Right forelimb (tissue), 1 donor: ENCODE measurements at regions not wholly inside any gene's neighbourhood (a gene's known extent, or its start where the extent isn't known, plus 50 kb on each side); places are given as distances from the start of the nearest gene placed in this dataset.
"Not testable (repeated sequence)": the region's sequence is repeated elsewhere in the genome, so short reads cannot be mapped to it uniquely, and the experiment has no call there.

Source experiments
- DNase-seq: peaks from one replicate; pipeline ENCODE4 v3.0.0-alpha.2; 2018

DNA sequence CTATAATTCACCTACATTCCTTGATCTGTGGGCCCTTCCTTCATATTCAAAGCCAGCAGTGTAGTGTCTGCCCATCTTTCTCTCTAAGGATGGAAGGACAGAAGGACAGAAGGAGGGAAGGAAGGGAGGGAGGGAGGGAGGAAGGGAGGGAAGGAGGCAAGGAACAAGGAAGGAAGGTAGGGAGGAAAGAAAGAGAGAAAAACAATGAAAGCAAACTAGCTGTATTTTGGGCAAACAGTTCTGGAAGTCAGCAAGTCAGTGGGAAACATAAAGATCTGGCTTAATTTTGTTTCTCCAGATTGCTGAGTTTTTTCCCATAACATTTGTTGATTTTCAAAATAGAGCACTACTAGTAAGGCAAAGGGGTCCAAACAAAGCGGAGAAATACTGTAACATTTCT lies 555.2 kb upstream of the EPHA5 start:
- no peak for DNase-seq

DNA sequence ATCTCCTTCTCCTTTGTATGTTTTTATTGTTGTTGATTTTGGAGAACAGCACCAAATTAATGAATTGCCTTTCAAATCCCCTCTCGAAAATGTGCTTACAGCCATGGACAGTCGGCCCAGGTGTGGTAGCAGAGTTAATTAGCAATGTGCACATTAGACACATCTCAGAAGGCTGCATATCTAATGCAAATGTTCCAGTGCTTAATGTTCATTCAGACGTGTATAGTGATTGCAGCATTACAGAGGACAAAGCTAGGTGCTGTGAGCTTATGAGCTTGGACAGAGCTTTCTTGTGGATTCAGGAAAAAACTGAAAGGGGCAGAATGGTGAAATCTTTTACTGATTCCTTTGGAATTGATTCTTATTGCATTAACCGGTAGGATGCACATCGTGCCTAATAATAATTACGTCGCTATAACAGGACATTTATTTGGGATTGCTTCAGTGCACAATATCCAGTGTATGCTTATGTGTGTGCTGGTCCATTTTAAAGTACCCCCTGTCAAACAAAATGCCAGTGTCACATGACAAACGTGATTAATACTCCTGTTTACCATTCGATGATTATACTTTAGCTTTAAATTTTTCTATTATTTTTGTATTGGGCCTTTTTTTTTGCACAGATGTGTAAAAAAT lies 552.9 kb upstream of the EPHA5 start:
- no peak for DNase-seq

DNA sequence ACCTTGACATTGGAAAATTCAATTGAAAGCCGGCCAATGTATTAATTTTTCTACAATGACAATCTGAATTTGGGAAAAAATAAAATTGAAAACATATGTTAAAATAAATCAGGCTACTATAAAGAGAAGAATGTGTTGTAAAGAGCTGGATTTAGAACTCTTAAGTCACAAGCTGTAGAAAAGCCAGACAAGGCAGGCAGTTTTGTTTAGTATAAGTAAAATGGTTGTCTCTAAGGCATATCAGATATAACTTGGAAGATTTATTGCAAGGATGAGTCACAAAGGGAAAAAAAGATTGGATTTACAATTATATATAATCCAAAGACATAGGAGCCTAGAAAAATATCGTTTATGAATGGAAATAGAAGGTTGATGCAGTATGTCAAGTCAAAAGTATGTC lies 549.1 kb upstream of the EPHA5 start:
- DNase-seq, result no peak

DNA sequence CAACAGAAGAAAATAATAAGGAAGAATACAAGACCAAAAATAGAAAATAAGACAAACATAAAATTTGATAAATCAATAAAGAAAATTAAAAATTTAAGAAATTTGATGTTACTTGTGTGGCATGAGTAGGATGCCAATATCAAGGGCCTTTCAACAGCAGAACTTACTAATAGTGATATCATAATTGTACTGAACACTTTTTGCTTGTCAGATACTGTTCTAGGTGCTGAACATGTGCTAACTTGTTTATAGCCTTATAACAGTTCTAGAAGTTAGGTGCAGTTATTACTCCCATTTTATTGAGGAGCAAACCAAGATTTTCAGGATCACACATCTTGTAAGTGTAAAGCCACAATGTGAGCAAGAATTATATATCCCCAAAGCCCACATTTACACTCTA lies 546.0 kb upstream of the EPHA5 start:
- DNase-seq, result no peak

DNA sequence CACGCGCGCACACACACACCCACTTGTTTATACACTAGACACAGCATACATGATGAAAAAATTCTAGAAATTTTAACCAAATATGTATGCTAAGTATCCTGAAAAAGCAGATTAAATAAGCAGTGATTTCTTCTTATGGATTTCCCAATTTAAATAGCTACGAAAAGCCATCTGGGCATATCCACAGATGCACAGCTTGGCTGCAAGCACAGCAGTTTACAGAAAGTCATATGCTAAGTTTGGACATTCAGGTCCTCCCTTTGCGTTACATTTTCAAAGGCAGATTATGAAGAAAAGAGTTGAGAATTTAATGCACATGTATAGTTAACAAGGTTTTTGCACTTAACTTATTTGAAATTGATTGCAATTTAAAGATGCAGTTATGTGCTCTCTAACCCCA lies 542.2 kb upstream of the EPHA5 start:
- DNase-seq, result no peak

DNA sequence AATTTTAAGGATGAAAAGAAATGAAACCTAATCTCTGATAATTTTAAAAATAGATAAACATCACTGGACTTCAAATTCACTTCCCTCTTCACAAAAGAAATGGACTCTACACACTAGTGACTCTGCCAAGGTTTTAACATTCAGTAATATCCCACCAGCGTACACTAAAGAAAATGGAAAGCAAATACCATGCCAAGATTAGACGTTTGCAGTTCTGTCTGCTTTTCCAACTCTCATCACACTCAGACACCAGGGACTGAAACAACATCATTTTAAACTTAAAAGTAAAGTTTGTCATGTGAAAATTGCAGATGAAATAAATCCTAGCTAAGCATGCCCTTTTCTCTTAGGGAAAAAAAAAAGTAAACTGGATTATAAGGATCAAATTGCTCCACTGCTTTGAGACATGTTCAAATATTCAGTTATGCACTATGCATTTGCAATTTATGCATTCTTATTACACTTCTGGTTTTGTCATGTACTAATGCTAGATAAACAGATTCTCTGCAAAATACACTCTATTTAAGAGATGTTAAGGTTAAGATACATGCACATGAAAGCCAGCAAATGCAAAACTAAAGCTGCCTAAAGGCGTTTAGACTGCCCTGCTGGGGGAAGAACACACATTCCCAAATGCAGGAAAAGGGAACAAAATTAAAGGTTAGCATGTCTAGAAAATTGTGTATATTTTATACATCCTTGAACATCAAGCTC lies 534.4 kb upstream of the EPHA5 start:
- no peak for DNase-seq

DNA sequence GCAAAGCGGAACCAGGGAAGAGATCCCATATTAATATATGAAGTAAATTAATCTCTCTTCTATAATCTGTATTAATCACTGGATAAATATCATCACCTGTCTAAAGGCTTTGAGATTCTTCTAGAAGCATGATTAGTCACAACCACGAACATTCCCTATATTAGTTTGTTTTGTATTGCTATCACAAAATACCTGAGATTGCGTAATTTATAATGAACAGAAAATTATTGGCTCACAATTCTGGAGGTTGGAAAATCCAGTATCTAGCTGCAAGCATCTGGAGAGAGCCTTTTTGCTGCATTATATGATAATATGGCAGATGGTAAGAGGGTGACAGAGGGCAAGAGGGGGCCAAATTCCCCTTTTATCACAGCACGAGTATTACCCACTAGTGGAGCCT lies 532.6 kb upstream of the EPHA5 start:
- DNase-seq, result no peak

DNA sequence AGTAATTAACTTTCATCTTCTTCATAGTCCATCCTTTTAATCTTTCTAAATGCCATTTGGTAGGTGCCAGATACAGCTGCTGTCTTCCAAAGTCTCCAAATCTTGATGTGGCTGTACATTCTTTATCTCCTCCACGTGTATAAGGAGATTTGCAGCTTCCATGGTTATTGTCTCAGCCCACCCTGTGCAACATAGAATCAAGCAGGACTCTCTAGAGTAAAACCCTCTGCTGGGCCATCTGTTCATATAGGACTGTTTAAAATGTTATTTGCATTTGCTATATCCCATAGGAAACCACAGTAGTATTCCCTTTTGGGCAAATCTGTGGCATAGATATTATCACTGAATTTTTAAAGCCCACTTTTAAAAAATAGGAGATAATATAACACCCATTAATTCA lies 527.2 kb upstream of the EPHA5 start:
- no peak for DNase-seq

DNA sequence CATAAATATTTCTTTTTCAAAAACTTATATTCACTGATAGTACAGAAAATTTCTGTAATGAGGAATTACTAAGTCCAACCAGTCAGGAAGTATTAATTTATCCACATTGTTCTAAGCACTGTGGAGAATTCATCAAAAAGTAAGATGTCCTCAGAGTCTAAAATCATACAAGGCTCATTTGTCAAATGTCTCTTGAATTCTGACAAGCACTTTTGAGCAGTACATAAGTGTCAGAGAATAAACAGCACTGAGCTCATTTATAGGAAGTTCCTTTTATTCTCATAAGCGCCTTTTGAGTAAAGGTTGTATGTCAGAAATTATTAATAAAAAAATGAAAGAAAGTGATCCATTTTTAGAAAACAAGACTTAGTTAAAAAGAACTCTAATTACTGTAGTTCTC lies 523.2 kb upstream of the EPHA5 start:
- no peak for DNase-seq

DNA sequence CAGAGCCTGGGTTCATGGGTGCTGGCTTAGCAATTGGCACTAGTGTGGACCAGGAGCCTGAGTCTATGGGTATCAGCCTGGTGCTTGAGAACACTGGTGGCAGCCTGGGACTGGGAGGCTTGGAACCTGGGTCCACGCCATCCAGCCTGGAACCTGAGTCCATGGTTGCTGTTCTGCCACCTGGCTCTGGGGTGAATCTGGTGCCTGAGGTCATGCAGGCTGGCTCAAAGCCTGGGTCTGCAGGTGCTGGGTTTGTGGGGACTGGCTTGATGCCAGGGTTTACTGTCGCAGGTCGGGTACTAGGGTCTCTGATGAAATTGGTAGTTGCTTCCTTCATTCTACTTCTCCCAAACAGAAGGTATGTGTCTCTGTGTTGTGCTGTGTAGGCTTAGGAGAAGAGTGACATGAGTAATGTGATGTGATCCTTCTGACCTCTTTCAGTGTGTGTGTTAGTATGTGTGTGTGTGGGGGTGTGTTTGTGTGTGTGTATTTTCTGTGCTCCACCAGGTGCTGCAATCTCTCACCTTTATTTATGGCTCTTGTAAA lies 517.0 kb upstream of the EPHA5 start:
- no peak for DNase-seq

DNA sequence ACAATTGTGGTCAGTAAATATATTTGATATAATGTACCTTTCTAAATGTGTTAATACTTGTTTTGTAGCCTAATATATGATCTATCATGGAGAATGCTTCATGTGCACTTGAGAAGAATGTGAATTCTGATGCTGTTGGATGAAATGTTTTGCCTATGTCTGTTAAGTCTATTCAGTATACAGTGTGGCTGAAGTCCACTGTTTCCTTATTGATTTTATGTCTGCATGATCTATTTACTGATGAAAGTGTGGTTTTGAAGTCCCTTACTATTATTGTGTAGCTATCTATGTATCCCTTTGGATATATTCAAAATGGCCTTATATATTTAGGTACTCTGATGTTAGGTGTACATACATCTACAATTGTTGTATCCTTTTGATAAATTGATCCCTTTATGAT lies 515.8 kb upstream of the EPHA5 start:
- DNase-seq, result no peak

DNA sequence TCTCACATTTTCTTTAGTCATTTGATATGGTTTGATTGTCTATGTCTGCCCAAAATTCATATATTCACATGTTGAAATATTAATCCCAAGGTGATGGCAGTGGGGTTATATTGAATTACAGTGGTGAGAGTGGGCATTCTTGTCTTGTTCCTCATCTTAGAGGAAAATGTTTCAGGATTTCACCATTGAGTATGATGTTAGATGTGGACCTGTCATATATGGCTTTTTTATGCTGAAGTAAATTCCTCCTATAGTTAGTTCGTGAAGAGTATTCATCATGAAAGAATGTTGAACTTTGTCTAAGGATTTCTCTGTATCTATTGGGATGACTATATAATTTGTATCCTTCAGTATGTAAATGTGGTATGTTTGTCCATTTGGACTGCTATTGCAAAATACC lies 512.3 kb upstream of the EPHA5 start:
- DNase-seq, result no peak

DNA sequence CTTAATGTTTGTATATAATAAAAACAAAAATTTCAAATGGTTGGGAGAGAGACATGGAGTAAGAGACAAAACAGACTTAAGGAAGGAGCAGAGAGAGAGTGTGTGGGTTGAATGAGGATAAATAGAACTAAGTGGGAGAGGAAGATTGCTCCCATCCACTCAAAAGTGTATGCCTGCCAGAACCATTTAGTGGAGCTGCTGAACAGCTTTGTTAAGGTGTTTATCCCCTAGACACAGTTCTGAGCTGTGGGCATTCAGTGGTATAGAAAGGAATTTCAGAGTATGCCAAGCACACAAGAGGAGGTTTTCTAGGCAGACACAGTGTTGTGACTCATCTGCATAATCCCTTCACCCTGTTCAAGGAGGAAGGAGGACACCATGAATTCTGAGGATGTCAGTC lies 508.6 kb upstream of the EPHA5 start:
- no peak for DNase-seq

DNA sequence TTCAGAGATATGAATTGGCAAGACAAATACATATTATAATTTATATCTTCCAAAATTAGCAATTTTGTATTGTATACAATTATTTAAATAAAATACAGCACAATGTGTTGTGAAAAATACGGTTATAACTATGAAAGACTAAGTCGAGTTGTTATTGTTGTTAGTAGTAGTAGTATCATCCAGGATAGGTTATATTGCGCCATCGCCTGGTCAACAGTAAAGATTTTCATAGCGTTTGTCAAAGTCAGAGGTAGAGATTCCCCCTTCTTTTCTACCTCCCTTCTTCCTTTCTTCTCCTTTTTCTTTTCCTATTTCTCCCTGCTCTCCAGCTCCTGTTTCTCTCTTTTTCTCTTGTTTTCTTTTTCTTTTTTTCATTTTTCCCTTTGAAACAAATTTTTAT lies 499.1 kb upstream of the EPHA5 start:
- DNase-seq, result no peak

DNA sequence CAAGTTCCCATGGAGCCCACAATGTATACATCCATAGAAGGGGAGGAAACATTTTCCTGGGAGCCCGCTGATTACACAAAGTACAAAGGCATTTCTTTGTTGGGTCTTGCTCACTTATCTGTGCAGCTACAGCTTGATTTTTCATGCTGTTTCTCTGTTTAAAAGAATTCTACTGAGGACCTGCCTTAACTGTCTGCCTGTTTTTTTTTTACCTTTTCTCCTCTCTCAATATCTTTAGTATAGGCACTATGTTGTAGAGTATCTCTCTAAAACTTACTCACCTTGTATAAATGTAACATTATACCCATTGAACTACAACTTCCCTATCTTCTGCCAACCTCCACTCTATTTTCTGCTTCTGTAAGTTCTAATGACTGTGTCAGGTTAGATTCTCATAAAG lies 494.6 kb upstream of the EPHA5 start:
- DNase-seq, result no peak

DNA sequence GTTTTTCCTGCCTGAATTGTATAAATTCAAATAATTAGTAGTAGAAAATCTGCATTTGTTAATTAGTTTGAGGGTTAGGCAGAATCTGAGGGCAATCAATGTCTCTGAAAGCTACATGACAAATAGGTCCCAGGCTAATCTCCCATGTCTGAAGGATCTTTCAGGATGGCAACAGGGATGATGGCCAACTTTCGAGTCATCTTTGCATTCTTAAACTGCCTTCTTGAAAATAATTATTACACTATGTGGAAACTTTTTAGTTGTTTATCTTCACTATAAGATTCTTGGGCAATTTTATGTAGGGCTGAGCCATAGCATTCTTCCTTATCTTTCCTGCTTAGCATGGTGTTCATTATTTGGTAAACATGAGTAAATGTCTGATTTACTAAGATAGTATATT lies 490.3 kb upstream of the EPHA5 start:
- DNase-seq, result no peak

DNA sequence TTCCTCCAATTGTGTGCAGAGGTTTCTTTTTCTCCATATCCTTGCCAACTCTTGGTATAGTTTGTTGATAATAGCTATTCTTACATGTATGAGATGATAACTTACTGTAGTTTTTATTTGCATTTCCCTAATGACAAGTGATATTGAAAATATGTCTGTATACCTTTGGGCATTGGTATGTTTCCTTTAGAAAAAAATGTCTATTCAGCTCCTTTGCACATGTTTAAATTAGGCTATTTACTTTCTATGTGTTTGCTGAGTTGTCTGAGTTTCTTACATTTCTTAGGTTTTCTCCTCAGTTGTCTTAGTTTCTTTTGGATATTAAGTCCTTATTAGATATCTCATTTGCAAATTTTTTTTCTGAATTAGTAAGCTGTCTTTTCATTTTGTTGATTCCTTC lies 487.3 kb upstream of the EPHA5 start:
- no peak for DNase-seq

DNA sequence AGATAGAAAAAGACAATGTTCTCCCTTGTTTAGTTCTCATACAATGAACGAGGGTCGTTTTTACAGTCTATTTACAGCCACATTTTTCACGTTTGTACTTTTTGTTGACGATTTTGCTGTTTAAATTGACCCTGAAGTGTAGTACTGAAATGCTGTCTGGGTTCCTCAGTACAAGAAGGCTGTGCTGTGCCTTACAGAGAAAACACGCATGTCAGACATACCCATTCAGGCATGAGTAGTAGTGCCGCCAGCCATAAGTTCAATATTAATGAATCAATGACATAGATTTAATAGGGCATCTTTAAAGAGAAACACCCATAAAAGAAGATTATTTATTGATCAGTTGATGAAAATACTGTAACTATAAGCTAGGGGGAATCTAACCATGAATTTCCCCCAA lies 459.8 kb upstream of the EPHA5 start:
- no peak for DNase-seq

DNA sequence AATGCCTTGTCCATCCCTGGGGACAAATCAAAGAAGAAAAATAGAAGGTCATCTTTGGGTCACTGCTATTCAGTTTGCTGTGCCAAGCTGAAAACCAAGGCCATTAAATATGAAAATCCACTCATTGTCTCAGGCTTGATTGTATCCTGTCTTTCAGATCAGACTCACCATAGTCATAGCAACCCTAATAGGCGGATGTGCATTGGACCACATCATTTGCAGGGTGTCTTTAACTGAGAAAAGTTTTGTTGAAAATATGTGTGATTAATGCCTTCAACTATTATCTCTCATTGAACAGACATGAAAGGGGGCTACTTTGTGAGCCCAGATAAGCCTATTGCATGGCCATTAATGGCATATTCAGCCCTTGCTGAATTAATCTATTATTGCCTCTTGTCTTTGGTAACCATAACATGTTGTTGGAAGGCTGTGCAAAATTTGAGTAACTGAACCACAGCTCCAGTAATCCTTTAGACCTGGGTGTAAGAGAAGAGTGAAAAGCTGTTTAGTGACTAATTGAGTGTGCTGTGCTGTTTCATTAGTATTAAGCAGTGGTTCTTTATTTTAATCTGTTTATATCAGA lies 453.6 kb upstream of the EPHA5 start:
- no peak for DNase-seq

DNA sequence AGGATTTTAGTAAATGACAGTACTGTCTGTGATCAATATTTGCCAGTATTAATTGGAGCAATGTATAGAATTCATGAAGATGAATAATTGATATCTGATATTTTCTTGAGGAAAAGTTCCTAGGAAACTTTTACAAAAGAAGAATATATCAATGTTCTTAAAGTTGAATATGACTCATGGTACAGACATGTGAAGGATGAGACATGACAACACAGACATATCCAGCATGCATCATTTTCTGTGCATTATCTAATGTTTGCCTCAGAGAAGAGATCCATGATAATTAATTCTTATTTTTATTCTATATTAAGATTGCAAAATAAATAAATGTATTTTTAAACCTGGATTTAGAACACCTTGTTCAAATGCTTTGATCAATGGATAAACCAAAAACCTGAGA lies 452.9 kb upstream of the EPHA5 start:
- no peak for DNase-seq

DNA sequence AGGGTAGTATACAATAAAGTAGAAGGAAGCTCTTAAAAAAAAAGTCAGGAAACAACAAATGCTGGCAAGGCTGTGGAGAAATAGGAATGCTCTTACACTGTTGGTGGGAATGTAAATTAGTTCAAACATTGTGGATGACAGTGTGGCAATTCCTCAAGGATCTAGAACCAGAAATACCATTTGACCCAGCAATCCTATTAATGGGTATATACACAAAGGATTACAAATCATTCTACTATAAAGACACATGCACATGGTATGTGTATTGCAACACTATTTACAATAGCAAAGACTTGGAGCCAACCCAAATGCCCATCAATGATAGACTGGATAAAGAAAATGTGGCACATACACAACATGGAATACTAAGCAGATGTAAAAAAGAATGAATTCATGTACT lies 444.9 kb upstream of the EPHA5 start:
- DNase-seq, result not testable (repeated sequence)

DNA sequence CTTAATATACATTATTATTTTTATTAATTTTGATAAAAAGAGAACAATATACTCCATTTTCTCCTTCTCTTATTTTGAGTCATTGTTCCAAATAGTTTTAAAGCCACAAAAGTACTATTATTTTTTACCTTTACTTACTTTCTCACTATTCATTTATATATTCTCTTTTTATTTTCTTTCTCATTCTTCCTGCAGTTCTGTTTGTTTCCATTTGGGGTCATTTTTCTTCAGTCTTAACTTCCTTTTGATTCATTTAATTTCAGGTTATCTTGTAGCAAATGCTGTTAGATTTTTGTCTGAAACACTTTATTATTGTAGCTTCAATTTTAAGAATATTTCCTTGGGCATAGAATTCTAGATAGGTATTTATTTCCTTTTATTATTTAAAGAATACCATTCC lies 438.6 kb upstream of the EPHA5 start:
- DNase-seq, result no peak

DNA sequence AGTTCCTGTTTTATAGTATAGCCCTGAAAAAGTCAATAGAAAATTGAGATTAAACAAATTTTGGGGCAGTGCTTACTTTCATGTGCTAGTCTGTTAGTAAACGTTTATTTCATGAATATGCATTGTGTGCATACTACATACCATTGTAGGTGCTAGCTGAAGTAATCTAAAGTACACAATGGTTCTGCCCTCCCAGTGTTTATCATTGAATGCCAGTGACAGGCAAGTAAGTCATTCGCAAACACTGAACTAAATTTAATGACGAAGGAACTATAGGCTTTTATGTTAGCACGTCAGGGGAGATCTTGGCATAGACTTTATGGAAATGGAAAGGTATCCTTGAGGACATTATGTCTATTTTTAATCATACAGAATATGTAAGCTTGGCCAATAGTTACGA lies 426.9 kb upstream of the EPHA5 start:
- no peak for DNase-seq

DNA sequence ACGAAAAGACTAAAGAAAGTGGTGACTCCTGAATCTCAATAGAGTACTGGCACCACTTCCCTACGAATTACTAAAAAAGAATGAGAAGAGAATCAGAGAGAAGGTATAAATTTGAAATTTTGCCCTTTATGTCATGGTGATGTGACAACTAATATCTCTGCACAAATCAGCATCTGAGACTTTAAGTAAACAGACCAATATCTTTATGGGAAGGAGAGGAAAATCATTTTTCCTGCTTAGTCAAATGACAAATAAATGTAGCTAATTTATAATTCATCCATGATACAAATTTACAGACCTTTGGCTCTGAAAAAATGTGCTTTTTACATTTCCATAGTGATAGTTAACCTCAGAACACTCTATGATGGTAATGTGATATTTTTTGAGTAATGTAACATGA lies 424.8 kb upstream of the EPHA5 start:
- DNase-seq, result no peak

DNA sequence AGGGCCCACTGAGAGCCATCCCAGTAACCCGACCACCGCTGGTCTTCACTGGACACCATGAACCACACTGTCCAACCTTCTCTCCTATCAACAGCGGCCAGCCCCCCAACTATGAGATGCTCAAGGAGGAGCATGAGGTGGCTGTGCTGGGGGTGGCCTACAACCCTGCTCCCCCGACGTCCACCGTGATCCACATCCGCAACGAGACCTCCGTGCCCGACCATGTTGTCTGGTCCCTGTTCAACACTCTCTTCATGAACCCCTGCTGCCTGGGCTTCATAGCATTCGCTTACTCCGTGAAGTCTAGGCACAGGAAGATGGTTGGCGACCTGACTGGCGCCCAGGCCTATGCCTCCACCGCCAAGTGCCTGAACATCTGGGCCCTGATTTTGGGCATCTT lies 423.8 kb upstream of the EPHA5 start:
- DNase-seq, result no peak
